Sigmoid colon (tissue), 6 donors: ENCODE measurements at regions not wholly inside any gene's neighbourhood (a gene's known extent, or its start where the extent isn't known, plus 50 kb on each side); places are given as distances from the start of the nearest gene placed in this dataset.

Source experiments
- DNase-seq: peaks from one replicate; pipeline ENCODE4 v3.0.0-alpha.2; 2019
- H3K27ac ChIP-seq, 4 donors: fragments of 200-600 bp; sonication (generic); one replicate each; pipeline ENCODE4 v1.5.1; 2016 to 2019; ENCODE audit warnings: mild to moderate bottlenecking in 1 of 4
- H3K27me3 ChIP-seq, 3 donors: fragments of 200-600 bp; sonication (generic); one replicate each; pipeline ENCODE4 v1.5.1; 2019; ENCODE audit warnings: mild to moderate bottlenecking in 1 of 3
- H3K36me3 ChIP-seq, 4 donors: fragments of 200-600 bp; sonication (generic); one replicate each; pipeline ENCODE4 v1.5.1; 2016 to 2019
- H3K4me1 ChIP-seq, 4 donors: fragments of 200-600 bp; sonication (generic); one replicate each; pipeline ENCODE4 v1.5.1; 2017 to 2019
- H3K4me3 ChIP-seq, 4 donors: fragments of 200-600 bp; sonication (generic); one replicate each; pipeline ENCODE4 v1.5.1; 2017 to 2019; ENCODE audit warnings: mild to moderate bottlenecking in 2 of 4, moderate library complexity in 1 of 4
- H3K9me3 ChIP-seq, 4 donors: fragments of 200-600 bp in 3 of 4; sonication (generic) in 3 of 4; one replicate each; pipeline versions ENCODE4 v1.5.1 to v1.6.1; 2013 to 2019
- EP300 ChIP-seq, 4 donors: sonication (generic); formaldehyde crosslinking; IDR thresholded peaks; one replicate each; pipeline ENCODE4 v1.6.1; 2017; ENCODE audit warnings: antibody characterized with exemption in 4 of 4
- POLR2A ChIP-seq, 2 donors: fragments of 450-650 bp; IDR thresholded peaks; one replicate each; pipeline ENCODE4 v1.6.1; 2016; ENCODE audit warnings: antibody characterized with exemption in 2 of 2, mild to moderate bottlenecking in 2 of 2, moderate library complexity in 2 of 2
- POLR2AphosphoS5 ChIP-seq, 4 donors: sonication (generic); formaldehyde crosslinking; IDR thresholded peaks; one replicate each; pipeline ENCODE4 v1.6.1; 2017; ENCODE audit warnings: antibody characterized with exemption in 4 of 4
- WGBS, 2 donors: extraction: QIAGEN DNeasy Blood & Tissue Kit; methylation state at CpG; one replicate each; pipeline ENCODE4 v1.1.7; 2013; 5-methylcytosine and 5-hydroxymethylcytosine counted together
- intact Hi-C: fragments of 100-400 bp; cut with DNase I; formaldehyde crosslinking; loops from one replicate; pipeline ENCODE4 v1.15.1; 2023
- TF ChIP-seq, protein P1 (sequence below), 4 experiments: fragments of 450-650 bp in 3 of 4; fragments of 200-600 bp in 1 of 4; IDR thresholded peaks; one replicate each; pipeline ENCODE4 v1.5.1; 2016 to 2019; ENCODE audit warnings: antibody characterized with exemption in 4 of 4, mild to moderate bottlenecking in 3 of 4, moderate library complexity in 2 of 4
- donor health status: healthy with polysubstance abuse.
- donor health status: healthy.

DNA sequence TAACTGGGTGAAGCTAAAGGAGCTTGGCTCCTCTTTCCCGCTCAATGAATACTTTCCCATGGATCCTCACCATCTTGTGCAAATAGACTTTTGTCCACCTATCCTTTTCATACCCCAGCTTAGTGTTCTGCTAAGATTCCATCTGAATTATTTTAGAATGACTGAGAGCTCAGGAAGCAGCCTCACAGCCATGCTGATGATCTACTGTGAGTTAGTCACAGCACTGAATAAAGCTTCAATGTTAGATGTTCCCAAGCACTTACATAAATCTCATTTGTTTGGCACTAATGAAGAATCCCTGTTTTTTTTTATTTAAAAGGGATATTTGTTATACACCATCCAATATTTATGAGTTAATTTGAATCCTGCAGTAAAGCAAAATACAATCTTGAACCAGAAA is 317.6 kb upstream of the TRPC7 start:
- H3K9me3 ChIP-seq, result peaks cover 0 to 3% (median 0%) of the 10 kb centered on the region in 4 donors
- no peaks in the 10 kb centered on the region for H3K4me1 ChIP-seq
- H3K27ac ChIP-seq, result no peak overlapping the region
- no peak overlapping the region for H3K4me3 ChIP-seq
- intact Hi-C loops, result no loop called here
- TF ChIP-seq EP300 (IDR thresholded peaks at IDR 0.05), result no peak
- TF ChIP-seq POLR2A (IDR thresholded peaks at IDR 0.05), result no peak
- TF ChIP-seq, protein P1, sequence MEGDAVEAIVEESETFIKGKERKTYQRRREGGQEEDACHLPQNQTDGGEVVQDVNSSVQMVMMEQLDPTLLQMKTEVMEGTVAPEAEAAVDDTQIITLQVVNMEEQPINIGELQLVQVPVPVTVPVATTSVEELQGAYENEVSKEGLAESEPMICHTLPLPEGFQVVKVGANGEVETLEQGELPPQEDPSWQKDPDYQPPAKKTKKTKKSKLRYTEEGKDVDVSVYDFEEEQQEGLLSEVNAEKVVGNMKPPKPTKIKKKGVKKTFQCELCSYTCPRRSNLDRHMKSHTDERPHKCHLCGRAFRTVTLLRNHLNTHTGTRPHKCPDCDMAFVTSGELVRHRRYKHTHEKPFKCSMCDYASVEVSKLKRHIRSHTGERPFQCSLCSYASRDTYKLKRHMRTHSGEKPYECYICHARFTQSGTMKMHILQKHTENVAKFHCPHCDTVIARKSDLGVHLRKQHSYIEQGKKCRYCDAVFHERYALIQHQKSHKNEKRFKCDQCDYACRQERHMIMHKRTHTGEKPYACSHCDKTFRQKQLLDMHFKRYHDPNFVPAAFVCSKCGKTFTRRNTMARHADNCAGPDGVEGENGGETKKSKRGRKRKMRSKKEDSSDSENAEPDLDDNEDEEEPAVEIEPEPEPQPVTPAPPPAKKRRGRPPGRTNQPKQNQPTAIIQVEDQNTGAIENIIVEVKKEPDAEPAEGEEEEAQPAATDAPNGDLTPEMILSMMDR (IDR thresholded peaks at IDR 0.05), result no peak
- no peak for TF ChIP-seq POLR2AphosphoS5 (IDR thresholded peaks at IDR 0.05)
- H3K27me3 ChIP-seq, result no peaks in the 10 kb centered on the region
- H3K36me3 ChIP-seq, result no peaks in the 10 kb centered on the region
- WGBS, 2 donors, result 0 to 94% methylated on average over 1 of the region's 1 CpG
- no peak for DNase-seq

DNA sequence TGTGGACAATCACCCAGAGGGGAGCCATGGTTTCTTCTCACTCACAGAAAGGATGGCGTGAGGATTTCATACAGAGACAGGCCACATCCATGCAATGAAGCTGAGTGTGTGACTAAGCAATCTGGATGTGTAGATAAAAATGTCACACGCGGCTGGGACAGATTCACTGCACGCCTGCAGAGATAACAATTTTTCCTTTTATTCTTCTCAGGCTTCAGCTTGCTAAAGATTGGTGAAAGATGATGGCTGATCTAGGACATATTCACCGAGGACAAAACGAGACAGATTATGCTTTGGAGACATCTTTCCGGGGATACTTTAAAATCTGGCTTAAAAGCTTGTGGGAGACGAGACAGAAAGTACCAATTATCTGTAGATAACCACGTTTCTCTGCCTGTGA is 313.9 kb upstream of the TRPC7 start:
- Histone ChIP-seq H3K27ac (no peak overlapping the region), H3K9me3 (no peaks in the 10 kb centered on the region), H3K27me3 (no peaks in the 10 kb centered on the region), H3K36me3 (no peaks in the 10 kb centered on the region), H3K4me3 (no peak overlapping the region), H3K4me1 (no peaks in the 10 kb centered on the region)
- intact Hi-C loops, result no loop called here
- TF ChIP-seq EP300 (IDR thresholded peaks at IDR 0.05) (no peak), POLR2A (IDR thresholded peaks at IDR 0.05) (no peak), POLR2AphosphoS5 (IDR thresholded peaks at IDR 0.05) (no peak)
- TF ChIP-seq, protein P1 (IDR thresholded peaks at IDR 0.05), result no peak
- 83 to 86% methylated on average over 9 of the region's 9 CpGs for WGBS, 2 donors
- DNase-seq, result no peak

DNA sequence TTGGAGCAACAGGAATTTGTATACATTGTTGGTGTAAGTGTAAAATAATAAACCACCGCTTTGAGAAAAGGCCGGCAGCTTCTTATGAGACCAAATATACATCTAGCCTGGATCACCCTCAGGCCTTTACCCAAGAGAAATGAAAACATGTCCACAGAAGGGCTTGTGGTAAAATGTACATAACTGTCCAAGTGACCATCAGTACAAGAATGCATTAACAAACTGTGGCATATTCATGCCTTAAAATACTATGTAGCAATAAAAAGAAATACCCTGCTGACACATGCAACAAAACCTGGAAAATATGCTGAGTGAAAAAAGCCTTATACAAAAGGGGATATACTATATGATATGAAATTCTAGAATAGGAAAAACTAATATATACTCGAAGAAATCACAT is 311.9 kb upstream of the TRPC7 start:
- Histone ChIP-seq H3K36me3 (no peaks in the 10 kb centered on the region), H3K4me1 (no peaks in the 10 kb centered on the region), H3K4me3 (no peak overlapping the region), H3K9me3 (no peaks in the 10 kb centered on the region), H3K27me3 (no peaks in the 10 kb centered on the region), H3K27ac (no peak overlapping the region)
- WGBS, 2 donors, result 82 to 85% methylated on average over 3 of the region's 3 CpGs
- no peak for TF ChIP-seq POLR2AphosphoS5 (IDR thresholded peaks at IDR 0.05)
- TF ChIP-seq POLR2A (IDR thresholded peaks at IDR 0.05), result no peak
- TF ChIP-seq, protein P1 (IDR thresholded peaks at IDR 0.05), result no peak
- no peak for TF ChIP-seq EP300 (IDR thresholded peaks at IDR 0.05)
- intact Hi-C loops, result no loop called here
- no peak for DNase-seq

DNA sequence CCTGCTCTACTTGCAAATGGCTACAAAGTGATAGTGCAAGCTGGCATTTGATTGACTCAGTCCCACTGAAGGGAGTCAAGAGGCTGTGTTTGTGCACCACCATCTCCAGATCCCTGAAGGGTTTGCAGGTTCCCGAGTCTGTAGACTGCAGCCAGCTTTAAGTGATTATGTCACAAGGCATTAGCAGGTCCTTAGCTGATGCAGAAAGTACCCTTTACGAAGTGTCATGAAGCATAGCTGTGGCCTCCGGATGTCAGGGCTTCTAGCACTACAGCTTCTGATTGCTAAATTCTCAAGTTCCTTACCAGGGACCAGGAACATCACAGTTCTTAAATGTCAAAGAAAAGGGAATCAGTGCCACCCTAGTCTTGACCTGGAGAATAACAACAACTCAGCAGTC is 311.3 kb upstream of the TRPC7 start:
- Histone ChIP-seq H3K27me3 (no peaks in the 10 kb centered on the region), H3K9me3 (no peaks in the 10 kb centered on the region), H3K36me3 (no peaks in the 10 kb centered on the region), H3K27ac (no peak overlapping the region), H3K4me3 (no peak overlapping the region), H3K4me1 (no peaks in the 10 kb centered on the region)
- WGBS, 2 donors, result 76 to 85% methylated on average over 3 of the region's 3 CpGs
- no peak for DNase-seq
- TF ChIP-seq POLR2AphosphoS5 (IDR thresholded peaks at IDR 0.05) (no peak), EP300 (IDR thresholded peaks at IDR 0.05) (no peak), POLR2A (IDR thresholded peaks at IDR 0.05) (no peak)
- TF ChIP-seq, protein P1 (IDR thresholded peaks at IDR 0.05), result no peak
- intact Hi-C loops, result no loop called here

DNA sequence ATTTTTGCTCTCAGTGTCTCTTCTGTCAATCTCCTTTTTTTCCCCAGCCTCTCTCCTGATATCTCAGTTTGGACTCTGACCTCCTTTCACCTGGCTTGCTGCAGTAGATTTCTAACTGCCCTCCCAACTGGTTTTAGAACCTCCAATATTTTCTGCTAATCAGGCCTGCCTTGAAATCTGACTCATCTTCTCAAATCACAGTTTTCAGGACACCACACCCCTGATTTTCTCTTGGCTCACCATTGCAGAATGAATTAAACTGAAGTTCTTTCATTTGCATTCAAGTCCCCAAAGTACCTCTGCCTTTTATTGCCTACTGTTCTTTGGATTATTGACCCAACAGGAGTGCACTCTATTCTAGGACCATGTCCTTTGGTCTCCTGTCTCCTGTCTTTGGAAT is 310.4 kb upstream of the TRPC7 start:
- H3K4me1 ChIP-seq, result no peaks in the 10 kb centered on the region
- DNase-seq, result no peak
- H3K36me3 ChIP-seq, result no peaks in the 10 kb centered on the region
- H3K27me3 ChIP-seq, result no peaks in the 10 kb centered on the region
- H3K27ac ChIP-seq, result no peak overlapping the region
- intact Hi-C loops, result no loop called here
- H3K9me3 ChIP-seq, result no peaks in the 10 kb centered on the region
- no peak overlapping the region for H3K4me3 ChIP-seq
- TF ChIP-seq EP300 (IDR thresholded peaks at IDR 0.05), result no peak
- no peak for TF ChIP-seq POLR2A (IDR thresholded peaks at IDR 0.05)
- no peak for TF ChIP-seq POLR2AphosphoS5 (IDR thresholded peaks at IDR 0.05)
- TF ChIP-seq, protein P1 (IDR thresholded peaks at IDR 0.05), result no peak
